HG03520 (cell line): ENCODE measurements at regions not wholly inside any gene's neighbourhood (a gene's known extent, or its start where the extent isn't known, plus 50 kb on each side); places are given as distances from the start of the nearest gene placed in this dataset.

Experiments
- ATAC-seq: cut with Tn5 transposase; IDR thresholded peaks from one replicate; pipeline ENCODE4 v1.9.1; 2021; ENCODE audit warnings: mild to moderate bottlenecking, moderate library complexity; ENCODE audit not compliant: unreplicated experiment

DNA sequence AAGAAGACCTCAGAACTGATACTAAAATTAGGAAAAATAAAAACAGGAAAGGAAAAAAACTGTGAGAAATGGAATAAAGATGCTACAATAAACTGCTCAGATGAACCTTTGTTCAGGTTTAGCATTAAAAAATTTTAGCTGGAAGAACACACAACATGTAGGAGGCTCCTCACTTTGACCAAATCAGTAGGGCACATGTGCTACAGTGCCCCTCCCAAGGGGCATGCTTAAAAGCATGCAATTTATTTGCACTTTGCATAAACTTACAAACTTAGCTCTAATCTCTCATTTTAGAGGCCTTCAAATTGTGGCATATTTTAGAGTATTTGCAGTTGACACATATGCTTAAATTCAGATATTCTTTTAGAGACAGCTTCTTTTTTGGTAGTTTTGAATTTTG lies 570.2 kb downstream of the UTRN start:
- ATAC-seq = no peak

DNA sequence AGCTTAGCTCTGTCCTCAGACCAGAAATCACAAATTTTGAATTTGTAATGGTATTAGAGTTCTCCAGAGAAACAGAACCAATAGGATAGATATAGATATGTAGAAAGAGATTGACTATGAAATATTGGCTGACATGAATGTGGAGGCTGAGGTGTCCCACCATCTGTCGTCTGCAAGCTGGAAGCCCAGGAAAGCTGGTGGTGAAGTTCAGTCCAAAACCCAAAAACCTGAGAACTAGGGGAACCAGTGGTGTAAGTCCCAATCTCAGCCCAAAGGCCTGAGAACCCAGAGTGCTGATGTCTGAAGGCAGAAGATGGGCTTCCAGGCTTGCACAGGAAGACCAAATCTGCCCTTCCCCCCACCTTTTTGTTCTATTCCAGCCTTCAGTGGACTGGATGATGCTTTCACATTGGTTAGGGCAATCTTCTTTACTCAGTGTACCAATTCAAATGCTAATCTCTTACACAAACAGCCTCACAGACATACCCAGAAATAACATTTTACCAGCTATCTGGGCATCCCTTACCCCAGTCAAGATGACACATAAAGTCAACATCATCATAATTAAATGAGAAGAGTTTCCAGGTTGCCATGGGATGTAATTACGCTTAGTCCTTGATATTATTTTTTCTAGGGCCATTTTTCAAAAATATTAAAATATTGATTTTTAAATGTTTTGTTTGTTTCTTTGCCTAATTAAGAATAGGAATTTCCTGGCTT lies 570.8 kb downstream of the UTRN start:
- ATAC-seq = no peak

DNA sequence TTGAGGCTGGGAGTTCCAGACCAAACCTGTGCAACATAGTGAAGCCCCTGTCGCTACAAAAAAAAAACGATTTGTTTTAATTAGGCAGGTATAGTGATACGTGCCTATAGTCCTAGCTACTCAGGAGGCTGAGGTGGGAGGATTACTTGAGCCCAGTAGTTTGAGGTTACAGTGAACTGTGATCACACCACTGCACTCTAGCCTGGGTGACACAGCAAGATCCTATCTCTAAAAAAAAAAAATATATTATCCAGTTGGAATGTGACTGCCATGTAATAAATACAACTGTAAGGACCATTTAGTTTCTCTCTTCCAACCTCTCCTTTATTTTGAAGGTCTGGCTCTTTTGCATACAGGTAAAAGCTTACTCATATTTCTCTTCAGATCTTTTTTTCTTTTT lies 571.5 kb downstream of the UTRN start:
- no peak for ATAC-seq

DNA sequence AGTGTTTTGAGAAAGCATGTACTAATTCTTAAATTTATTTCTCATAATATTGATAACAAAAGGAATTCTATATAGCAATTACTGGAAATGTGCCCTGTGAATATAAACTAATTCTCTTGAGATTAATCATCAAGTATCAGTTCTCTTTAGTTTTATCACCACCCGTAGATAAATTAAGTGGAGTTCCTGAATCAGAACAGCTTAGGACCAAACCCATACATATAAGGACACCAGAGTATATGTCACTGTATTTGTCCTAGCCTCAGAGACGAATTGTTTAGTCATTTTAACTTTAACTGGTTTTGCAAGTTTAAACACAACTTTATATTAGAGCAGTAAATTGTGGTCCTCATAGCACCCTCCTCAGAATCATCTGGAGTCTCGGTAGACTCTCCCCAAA lies 572.0 kb downstream of the UTRN start:
- no peak for ATAC-seq

DNA sequence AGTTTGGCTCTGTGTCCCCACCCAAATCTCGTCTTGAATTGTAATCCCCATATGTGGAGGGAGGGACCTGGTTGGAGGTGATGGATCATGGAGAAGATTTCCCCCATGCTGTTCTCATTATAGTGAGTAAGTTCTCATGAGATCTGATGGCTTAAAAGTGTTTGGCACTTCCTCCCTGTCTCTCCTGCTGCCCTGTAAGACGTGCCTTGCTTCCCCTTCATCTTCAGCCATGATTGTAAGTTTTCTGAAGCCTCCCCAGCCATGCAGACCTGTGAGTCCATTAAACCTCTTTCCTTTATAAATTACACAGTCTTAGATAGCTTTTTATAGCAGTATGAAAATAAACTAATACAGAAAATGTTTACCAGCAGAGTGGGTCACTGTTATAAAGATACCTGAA lies 577.6 kb downstream of the UTRN start:
- no peak for ATAC-seq

DNA sequence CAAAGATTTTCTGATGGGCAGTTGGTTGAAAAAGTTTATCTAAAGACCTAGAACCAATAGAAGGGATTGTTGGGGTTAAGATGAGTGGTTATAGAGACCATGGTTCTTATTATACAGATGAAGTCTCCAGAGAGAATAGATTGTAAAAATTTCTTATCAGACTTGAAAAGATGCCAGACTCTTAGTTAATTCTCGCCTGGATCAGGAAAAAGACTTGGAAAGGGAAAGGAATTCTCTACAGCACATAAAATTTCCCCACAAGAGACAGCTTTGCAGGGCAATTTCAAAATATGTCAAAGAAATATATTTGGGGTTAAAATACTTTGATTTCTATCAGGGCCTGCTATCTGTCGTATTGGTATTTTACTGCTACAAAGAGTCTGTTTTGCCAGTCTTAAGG lies 582.6 kb downstream of the UTRN start:
- ATAC-seq = no peak

DNA sequence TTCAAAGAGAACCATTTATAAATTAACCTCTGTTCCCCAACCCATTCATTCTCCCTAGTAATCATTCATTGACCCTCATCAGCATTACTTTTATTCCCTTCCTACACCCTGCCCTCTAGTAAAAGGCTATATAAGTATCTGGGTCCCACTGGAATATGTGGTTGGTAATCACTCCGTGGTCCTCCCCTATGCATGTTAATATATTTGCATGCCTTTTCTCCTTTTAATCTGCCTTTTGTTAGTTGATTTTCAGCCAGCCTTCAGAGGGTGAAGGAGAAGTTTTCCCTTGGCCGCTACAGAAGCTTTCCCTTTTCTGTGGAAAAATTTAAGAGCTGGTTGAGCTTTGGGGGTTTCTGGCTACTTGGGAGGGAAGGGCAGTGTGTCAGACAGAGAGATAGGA lies 585.6 kb downstream of the UTRN start:
- ATAC-seq = no peak

DNA sequence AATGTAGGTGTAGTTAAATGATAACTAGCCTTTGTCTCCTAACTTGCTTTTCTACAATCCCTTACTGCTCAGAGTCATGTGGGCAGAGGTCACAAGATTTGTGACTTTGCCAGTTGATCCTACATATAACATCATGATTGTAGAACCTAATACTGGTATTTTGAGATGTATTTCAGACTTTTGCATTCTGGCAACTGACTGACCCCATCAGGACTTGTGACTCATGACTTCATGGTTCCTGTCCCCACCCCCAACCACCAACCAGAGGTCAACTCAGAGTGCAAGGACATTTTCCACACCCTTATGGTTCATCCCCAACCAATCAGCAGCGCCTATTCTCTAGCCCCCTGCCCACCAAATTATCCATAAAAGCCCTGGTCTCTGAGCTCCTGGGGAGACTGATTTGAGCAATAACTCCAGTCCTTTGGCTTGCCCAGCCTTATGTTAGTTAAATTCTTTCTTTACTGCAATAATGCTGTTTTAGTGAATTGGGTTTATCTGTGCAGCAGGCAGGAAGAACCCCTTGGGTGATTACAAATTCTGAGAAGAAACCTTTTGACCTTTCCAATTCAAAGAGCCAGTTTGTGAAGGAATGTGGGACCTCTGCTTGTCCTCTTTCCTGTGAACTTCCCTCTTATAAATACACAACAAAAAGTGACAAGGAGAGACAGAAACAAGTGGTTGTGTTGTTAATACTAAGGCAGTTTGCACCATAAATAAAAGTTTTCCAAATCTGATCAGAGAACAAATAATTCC lies 588.7 kb downstream of the UTRN start:
- no peak for ATAC-seq

DNA sequence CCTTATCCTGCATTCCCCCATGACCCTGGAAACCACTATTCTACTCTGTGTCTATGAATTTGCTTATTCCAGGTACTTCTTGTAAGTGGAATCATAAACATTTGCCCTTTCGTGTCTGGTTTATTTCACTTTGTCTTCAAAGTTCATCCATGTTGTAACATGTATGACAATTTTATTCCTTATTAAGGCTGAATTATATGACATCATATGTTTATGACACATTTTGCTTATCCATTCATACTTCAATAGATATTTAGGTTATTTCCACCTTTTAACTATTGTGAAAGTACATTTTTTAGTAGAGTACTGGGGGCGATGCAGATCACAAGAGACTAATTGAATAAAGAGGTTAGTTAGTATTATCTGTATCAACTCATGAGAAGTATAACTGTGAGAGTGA lies 591.6 kb downstream of the UTRN start:
- no peak for ATAC-seq

DNA sequence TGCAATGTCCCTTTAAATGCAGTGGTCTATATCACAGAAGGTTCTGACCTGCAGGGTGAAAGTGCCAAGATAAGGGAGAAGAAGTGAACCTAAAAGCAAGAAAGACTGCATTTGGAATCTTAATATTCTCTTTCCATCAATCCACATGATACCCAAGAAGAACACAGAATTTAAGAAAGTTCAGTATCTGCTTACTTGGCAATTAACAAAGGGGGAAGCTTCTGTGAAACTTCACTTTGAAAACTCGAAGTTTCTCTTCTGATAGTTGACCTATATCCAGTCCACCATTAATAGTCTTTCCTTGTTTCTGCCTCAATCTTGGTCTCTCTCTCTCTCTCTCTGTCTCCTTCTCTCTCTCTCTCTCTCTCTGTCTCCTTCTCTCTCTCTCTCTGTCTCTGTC lies 592.0 kb downstream of the UTRN start:
- no peak for ATAC-seq

DNA sequence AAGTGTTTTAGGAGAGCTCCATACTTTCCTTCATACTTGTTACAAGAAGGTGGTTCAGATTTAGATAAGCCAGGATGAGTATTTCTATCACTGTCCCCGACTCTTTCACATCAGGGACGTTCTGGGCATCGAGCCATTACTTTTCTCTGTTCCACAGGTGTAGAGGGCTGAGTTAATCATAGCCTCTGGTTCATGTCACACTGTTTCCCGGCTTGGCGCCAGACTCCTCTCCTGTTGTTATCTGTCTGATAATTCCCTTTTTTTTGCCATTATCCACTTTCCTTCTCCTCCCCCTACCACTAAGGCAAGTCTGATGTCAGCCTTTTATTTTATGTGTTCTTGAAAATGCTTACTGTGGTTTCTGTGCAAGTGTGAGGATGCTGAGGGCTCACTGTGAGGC lies 593.4 kb downstream of the UTRN start:
- ATAC-seq = no peak

DNA sequence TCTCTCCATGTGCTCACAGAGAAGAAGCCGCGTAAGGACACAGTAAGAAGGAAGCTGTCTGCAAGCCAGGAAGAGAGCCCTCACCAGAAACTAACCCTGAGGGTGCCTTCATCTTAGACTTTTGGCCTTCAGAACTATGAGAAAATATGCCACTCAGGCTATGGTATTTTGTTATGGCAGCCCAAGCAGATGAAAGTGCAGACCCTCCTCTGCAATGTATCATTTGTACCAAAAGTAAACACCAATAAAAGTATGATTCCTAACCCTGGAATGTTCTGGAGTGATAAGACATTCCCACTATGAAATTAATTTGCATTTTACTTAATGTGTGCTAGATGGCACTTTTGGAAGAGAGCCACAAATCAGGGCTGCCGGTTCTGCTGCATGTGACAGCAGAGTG lies 594.3 kb downstream of the UTRN start:
- no peak for ATAC-seq

DNA sequence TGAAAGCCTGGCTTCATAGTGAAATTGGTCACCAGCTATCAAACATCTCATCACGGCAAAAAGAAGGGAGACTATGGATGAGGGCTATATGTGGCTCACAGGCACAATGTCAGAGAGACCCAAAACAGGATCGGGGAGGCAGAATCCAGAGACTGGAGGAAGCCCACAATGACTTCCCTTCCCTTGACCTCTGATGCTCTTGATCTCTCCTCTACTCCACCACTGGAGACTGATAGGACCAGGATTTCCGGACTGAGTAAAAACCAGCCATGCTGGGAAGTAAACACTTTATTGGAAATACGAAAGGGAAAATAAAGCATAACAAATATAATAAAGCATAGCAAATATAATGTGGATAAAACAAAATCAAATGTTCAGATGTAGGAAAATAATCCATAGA lies 597.3 kb downstream of the UTRN start:
- ATAC-seq = no peak

DNA sequence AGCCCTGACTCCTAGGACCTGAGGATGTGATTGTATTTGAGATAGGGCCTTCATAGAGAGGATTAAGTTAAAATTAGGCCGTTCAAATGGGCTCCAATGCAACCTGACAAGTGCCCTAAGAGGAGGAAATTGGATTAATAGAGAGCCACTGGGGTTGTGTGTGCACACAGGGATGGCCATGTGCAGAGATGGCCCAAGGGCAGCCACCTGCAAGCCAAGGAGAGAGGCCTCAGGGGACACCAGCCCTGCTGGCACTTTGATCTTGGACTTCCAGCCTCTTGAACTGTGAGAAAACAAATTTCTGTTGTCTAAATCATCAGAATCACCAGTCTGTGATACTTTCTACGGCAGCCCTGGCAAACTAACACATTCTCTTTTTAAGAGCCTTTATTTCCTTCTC lies 598.8 kb downstream of the UTRN start:
- no peak for ATAC-seq

DNA sequence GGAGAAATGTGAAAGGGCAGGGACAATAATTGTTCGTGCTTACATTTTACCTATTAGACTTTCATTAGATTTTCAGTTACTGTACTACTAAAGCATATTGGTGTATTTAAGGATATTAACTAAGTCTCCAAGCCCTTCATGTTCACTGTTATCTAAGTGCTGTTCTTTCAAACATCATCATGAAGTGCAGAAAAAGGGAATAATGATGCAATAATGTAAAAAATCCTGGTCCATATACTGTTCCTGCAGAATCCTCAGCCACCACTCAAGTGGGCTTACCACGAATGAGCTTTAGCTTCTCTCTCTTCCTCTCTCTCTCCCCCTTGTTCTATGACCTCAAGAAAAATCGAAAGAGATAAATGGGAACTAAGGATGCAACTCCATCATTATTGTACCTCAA lies 600.7 kb downstream of the UTRN start:
- ATAC-seq = no peak

DNA sequence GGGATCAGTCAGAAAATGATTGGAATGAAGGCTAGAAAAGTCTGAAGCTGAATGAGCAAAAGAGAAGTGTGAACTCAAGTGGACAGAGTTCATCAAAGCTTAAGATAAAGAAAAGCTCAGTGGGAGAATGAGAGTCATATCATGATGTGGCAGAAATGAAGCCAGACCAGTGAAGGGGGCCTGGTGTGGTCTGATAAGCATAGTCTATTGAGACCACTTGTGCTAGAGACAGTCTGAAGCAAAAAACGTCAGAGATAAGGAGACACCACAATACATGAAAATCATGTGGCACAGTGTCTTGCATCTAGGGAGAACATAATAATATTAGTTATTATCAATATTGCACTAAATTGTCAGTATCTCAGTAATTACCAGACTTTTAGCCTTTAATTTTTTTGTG lies 601.5 kb downstream of the UTRN start:
- ATAC-seq = no peak

DNA sequence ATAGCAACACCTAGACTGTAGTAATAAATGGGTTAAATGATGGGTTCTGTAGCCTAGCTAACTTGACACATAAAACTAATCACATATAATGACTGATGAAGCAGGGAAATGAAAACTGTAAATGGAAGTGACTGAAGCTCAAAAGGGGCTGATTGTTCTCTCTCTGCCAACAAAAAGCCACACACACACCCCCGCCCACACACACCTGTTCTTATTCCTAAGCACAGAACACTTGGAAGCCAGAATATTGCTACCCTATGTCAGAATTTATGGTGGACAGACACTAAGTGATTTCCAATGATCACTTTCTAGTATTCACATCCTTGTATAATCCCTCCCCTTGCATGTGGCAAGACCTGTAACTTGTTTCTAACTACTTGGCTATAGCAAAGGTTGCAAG lies 603.5 kb downstream of the UTRN start:
- no peak for ATAC-seq

DNA sequence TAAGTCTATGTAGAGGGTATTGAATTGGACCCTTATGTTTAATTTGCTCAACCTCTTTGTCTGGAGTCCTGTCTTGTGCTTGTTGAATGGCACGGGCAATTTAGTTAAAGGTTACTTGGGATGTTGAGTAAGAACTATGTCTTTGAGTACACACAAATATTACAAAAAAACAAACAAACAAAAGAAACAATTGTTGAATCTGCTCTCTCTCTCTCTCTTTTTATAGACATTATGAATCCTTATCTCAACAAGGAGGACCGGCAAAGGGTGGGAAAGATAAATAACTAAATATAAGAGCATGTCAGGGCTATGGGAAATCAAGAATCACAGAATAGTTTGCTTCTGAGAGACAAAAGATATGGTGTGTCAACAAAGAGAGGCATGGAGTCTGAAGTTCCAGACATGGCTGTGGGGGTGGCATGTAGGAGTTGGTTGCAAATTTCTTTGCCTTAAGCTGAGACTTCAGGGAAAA lies 608.6 kb downstream of the UTRN start:
- no peak for ATAC-seq

DNA sequence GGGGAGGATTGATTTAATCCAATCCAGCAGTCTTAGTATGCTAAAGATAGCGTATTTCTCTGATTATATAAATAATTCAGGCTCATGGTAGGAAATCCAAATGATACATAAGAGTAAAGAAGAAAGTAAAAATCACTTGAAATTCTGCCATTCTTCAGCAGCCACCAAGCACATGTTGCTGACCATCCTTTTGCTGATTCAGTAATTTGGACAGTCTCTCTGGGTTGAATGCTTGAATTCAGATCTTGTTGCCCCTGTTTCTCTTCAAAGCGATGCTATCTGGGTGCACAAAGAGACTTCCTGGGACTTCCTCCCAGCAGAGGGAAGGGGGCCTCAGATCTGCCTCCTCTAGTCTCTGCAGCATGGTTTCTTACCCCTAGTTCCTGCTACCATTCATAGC lies 609.1 kb downstream of the UTRN start:
- no peak for ATAC-seq

DNA sequence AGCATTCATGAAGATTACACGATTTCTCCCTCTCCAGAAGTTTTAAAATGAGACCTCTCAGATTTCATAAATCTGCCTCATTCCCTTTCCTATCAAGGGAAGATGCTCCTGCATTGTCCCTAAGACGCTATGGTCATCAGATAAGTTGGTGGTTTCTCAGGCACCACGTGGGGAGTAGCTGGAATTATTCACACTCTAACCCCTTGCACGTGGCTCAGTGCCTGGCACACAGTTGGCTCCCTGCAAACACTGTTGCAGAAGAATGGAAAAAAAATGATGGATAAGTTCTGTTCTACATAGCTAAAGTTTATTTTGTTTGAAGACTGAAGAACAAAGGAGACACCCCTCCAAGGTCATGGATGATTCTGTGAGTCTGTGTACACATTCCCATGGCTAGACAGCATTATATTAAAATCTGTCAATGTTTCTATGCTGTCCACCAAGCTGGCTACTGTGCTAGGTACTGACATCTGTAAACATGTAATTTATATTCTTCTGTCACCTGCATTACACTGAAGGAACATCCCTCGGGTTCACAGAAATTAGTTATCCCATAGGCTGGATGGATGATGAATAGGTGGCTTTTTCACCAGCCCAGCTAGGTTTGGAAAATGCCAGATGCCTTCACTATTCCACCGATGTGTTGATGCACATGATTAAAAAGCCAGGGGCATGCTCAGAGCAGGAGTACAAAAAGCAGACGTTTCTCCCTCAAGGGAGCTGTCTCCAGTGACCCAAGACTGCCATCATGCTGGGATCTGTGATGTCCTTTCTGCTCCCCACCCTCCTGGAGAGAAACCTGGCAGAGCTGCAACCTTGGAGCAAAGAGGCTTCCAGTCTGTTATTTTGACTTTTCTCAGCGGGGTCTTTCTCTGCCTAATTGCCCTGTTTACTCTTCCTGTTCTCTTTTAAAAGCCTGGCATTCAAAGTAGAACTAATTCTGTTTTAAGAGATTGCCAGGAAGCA lies 610.5 kb downstream of the UTRN start:
- no peak for ATAC-seq

DNA sequence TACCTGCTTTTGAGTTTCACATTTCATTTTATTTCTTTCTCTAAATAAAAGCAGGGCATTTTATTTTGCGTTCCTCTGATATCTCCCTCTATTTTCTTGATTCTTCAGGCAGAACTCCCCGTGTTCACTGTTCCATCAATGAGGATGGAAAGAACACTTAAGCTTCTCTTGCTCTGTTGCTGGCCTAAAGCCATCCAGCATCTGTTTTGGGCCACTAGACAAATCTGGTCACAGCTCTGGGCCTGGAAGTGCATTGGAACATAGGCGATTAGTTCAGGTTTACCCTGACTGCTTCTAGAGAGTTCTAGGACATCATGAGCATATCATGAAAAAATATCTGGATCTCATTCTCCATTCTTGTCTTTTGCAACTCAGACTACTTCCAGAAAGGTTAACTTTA lies 611.2 kb downstream of the UTRN start:
- no peak for ATAC-seq

DNA sequence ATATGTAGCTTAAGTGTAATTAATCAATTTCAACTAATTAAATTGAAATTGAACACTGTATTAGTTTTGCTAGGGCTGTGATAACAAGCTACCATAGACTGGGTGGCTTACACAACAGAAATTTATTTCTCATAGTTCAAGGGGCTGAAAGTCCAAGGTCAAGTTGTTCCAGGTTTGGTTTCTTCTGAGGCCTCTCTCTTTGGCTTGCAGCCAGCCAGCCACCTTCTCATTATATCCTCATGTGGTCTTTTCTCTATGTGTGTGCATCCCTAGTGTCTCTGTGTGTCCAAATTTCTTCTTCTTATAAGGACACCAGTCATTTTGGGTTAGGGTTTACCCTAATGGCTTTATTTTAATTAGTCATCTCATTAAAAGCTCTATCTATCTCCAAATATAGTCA lies 611.7 kb downstream of the UTRN start:
- ATAC-seq = no peak
